NCI-H1092 (cell line): ENCODE measurements at regions not wholly inside any gene's neighbourhood (a gene's known extent, or its start where the extent isn't known, plus 50 kb on each side); places are given as distances from the start of the nearest gene placed in this dataset.
A peak's percentile ranks its signal among the peaks of the same experiment; 100 is the strongest.

ENCODE experiments used
- DNase-seq: peaks from one replicate; lab custom pipeline; 2025; lab: John Stamatoyannopoulos, UW

GRCh38 chr14:26995301-26995700 is 397.5 kb upstream of the NOVA1 start:
- DNase-seq = no peak

GRCh38 chr14:26996246-26996645 is 398.4 kb upstream of the NOVA1 start:
- no peak for DNase-seq

- no peak for DNase-seq
These were observed 404.3 kb upstream of the NOVA1 start for GRCh38 chr14:27002179-27002578.

- DNase-seq = no peak
These were observed 408.7 kb upstream of the NOVA1 start for GRCh38 chr14:27006570-27006969.

- no peak for DNase-seq
These were observed 410.4 kb upstream of the NOVA1 start for GRCh38 chr14:27008187-27008586.

GRCh38 chr14:27012641-27013040 is 414.8 kb upstream of the NOVA1 start:
- no peak for DNase-seq

GRCh38 chr14:27013678-27014077 is 415.8 kb upstream of the NOVA1 start:
- no peak for DNase-seq

GRCh38 chr14:27015065-27015464 is 417.2 kb upstream of the NOVA1 start:
- no peak for DNase-seq

- DNase-seq = no peak
These were observed 427.8 kb upstream of the NOVA1 start for GRCh38 chr14:27025648-27026047.

GRCh38 chr14:27026097-27026496 is 428.3 kb upstream of the NOVA1 start:
- no peak for DNase-seq

- DNase-seq = no peak
These were observed 442.7 kb upstream of the NOVA1 start for GRCh38 chr14:27040552-27040951.

GRCh38 chr14:27049701-27050100 is 451.9 kb upstream of the NOVA1 start:
- no peak for DNase-seq

GRCh38 chr14:27050208-27050607 is 452.4 kb upstream of the NOVA1 start:
- no peak for DNase-seq

GRCh38 chr14:27056586-27056985 is 458.8 kb upstream of the NOVA1 start:
- peak; percentile 58 for DNase-seq

- DNase-seq = no peak
These were observed 463.5 kb upstream of the NOVA1 start for GRCh38 chr14:27061299-27061698.

GRCh38 chr14:27063959-27064358 is 466.1 kb upstream of the NOVA1 start:
- DNase-seq = no peak

- no peak for DNase-seq
These were observed 468.1 kb upstream of the NOVA1 start for GRCh38 chr14:27065886-27066285.

GRCh38 chr14:27067961-27068360 is 470.1 kb upstream of the NOVA1 start:
- DNase-seq = no peak

GRCh38 chr14:27072589-27072988 is 474.8 kb upstream of the NOVA1 start:
- DNase-seq = no peak

- no peak for DNase-seq
These were observed 477.7 kb upstream of the NOVA1 start for GRCh38 chr14:27075503-27075902.

GRCh38 chr14:27077214-27077613 is 479.4 kb upstream of the NOVA1 start:
- DNase-seq = no peak

GRCh38 chr14:27077710-27078109 is 479.9 kb upstream of the NOVA1 start:
- no peak for DNase-seq

- DNase-seq = no peak
These were observed 480.4 kb upstream of the NOVA1 start for GRCh38 chr14:27078191-27078590.

- no peak for DNase-seq
These were observed 481.9 kb upstream of the NOVA1 start for GRCh38 chr14:27079716-27080115.

GRCh38 chr14:27085500-27085899 is 487.7 kb upstream of the NOVA1 start:
- no peak for DNase-seq
